Stimulated activated CD8-positive, alpha-beta memory T cell treated with anti-CD3 and anti-CD28 coated beads, Interleukin-12 subunit alpha, Interleukin-12 subunit beta, amount 100 ng/mL, for 24 hours (primary cell): ENCODE measurements at regions not wholly inside any gene's neighbourhood (a gene's known extent, or its start where the extent isn't known, plus 50 kb on each side); places are given as distances from the start of the nearest gene placed in this dataset.

ENCODE experiments used
- DNase-seq: peaks from one replicate; pipeline ENCODE4 v3.0.0-alpha.2; 2020; ENCODE audit errors: extremely low read depth

GRCh38 chr2:41040782-41041520 is 589.1 kb upstream of the SLC8A1 start:
- no peak for DNase-seq

DNA sequence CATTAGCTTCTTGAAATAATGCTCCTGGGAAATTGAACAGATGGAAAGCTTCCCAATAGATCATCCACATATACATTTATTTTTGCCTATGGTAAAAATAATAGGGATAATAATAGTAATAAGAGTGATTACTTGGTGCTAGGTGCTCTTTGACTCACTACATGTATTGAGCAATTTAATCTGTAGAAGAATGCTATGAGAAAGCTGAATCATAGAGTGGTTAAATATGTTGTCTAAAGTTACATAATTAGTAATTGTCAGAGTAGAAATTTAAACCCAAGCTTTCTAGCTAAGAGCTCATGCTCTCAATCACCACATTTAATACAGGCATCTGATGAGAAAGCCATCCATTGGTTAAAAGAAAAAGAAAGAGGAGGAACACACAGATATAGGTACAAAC is 590.5 kb upstream of the SLC8A1 start:
- DNase-seq: no peak

GRCh38 chr2:41061356-41061755 is 609.5 kb upstream of the SLC8A1 start:
- no peak for DNase-seq

- DNase-seq: no peak
Measured at GRCh38 chr2:41062336-41062735, 610.4 kb upstream of the SLC8A1 start.

DNA sequence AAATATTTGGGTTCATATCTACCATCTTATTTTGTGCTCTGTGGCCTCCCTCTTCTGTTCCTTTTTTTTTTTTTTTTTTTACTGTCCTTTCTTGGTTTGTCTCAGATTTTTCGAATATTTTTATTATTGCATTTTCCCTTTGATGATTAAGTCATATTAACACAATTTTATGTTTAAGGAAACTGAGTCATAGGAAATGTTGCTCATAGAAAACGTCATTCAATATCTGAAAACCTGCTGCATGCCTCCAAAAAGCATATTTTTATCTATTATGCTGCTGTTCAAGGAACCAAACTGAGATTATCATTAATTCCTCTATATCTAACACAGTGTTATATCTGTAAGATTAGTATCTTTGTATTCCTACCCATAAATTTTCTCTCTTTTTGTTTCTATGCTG is 614.3 kb upstream of the SLC8A1 start:
- DNase-seq: no peak

DNA sequence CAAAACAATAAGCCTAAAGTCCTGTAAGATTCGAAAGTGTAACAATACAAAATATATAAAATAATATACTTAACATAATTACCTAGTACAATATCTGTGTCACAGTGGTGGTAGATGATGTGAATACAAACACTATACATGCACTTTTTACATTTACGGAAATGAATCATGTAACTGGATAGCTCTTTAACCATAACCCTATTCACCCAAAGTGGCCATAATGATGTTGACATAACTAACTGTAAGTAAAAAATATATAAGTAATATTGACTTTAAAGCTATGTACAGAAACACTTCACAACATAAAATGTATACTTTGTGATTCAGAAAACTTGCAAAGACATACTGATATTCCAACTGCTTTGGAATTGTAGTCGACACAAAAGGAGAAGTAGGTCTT is 616.9 kb upstream of the SLC8A1 start:
- DNase-seq: no peak

GRCh38 chr2:41078341-41078740 is 626.5 kb upstream of the SLC8A1 start:
- no peak for DNase-seq

DNA sequence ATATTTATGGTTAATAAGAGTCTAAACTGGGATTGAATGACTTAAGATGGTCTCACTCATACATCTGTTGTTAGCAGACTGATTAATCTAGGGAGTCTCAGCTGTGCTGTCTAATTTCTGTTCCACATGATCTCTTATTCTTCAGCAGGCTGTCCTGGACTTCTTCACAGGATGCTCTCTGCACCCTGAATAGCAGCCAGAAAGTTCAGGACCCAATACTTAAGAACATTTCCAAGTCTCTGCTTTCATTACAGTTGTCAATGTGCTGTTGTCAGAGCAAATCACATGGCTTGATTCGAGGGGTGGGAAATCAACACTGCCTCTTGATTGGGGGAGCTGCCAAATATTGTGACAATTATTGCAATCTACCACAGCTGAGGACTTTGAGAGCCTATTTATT is 627.1 kb upstream of the SLC8A1 start:
- no peak for DNase-seq

GRCh38 chr2:41084321-41084720 is 632.4 kb upstream of the SLC8A1 start:
- no peak for DNase-seq

DNA sequence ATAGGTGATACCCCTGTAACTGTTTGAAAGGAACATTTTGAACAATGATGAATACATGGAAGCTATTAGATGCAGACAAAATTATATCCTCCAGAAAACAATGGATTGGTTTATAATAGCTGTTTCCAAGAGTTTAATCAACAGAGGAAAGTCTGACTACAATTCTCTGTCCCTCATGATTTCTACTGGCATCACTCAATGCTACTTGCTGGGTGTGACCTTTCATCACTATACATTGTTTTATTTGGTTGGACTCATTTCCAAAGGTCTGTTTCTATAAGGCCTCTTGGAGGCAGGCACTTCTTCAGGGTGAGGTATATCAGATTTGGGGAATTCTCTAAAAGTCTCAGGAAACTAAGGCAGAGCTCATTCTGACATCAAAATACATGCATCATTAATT is 636.1 kb upstream of the SLC8A1 start:
- DNase-seq: no peak

DNA sequence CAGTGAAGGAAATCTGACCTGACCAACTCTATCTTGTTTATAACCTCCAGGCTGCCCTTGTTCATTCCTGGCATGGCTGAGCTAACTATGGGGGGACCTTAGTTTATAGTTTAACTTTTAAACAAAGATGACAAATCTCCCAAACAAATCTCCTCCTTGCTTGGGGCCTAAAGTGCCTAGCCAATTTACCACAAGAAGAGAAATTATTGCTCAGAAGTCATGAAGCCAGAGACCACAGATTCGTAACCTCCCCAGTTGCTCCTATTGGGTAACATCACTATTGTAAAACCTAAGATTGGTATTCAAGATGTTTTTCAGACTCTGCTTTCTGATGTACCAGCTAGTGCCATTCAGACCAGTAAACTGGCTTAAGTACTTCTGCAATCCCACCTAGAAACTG is 649.4 kb upstream of the SLC8A1 start:
- DNase-seq: no peak

DNA sequence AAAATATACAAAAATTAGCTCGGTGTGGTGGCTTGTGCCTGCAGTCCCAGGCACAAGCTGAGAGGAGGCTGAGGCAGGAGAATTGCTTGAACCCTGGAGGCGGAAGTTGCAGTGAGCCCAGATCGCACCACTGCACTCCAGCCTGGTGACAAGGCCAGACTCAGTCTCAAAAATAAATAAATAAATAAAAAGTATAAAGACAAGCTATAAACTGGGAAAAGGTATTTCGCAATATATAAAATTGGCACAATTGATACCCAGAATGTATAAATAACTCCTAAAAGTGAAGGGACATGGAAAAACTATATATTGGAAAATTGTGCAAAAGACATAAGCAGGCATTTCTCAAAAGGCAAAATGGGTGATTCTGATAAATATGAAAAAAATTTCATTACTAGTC is 657.9 kb upstream of the SLC8A1 start:
- DNase-seq: no peak

GRCh38 chr2:41111836-41112627 is 660.1 kb upstream of the SLC8A1 start:
- DNase-seq: no peak

GRCh38 chr2:41116106-41116797 is 664.4 kb upstream of the SLC8A1 start:
- no peak for DNase-seq

DNA sequence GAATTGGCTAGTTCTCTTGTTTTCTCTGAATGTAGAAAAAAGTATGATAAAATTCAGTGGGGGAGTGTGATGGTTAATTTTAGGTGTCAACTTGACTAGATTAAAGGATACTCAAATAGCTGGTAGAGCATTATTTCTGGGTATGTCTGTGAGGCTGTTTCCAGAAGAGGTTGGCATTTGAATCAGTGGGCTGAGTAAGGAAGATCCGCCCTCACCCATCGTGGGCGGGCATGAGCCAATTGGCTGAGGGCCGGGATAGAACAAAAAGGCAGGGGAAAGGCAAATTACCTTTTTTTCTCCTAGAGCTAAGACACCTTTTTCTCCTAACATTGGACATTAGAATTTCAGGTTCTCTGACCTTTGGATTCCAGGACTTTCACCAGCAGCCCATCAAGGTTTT is 667.6 kb upstream of the SLC8A1 start:
- DNase-seq: no peak

DNA sequence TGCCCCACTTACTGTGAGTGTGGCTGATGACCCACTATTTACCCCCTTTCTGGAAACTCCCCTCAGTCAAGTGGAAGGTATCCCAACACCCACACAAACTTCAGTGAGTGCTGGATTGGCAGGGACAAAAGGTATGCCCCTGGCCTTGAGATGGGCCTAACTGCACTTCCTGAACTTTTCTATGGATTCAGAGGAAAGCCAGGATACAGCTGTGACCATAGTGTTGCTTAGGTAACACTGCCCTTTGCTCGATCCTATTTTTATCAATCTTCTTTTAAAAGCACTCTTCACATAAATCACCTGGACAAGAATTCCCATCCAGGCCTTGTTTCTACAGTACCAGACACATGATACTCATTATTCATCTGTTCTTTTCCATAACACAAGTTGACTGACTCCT is 671.5 kb upstream of the SLC8A1 start:
- DNase-seq: no peak

GRCh38 chr2:41127351-41127750 is 675.5 kb upstream of the SLC8A1 start:
- DNase-seq: no peak

- no peak for DNase-seq
Measured at GRCh38 chr2:41129988-41130387, 678.1 kb upstream of the SLC8A1 start.

GRCh38 chr2:41137031-41137430 is 685.1 kb upstream of the SLC8A1 start:
- no peak for DNase-seq

- no peak for DNase-seq
Measured at GRCh38 chr2:41141146-41141791, 689.4 kb upstream of the SLC8A1 start.

GRCh38 chr2:41142478-41142877 is 690.6 kb upstream of the SLC8A1 start:
- no peak for DNase-seq

GRCh38 chr2:41145066-41145465 is 693.2 kb upstream of the SLC8A1 start:
- DNase-seq: no peak
